HG02610 (cell line): ENCODE measurements at regions not wholly inside any gene's neighbourhood (a gene's known extent, or its start where the extent isn't known, plus 50 kb on each side); places are given as distances from the start of the nearest gene placed in this dataset.
"Not testable (repeated sequence)": the region's sequence is repeated elsewhere in the genome, so short reads cannot be mapped to it uniquely, and the experiment has no call there.

Experiments
- ATAC-seq: cut with Tn5 transposase; IDR thresholded peaks from one replicate; pipeline ENCODE4 v1.9.1; 2021; ENCODE audit warnings: mild to moderate bottlenecking, moderate library complexity; ENCODE audit not compliant: unreplicated experiment

GRCh38 chrX:144185197-144185596 lies 301.3 kb downstream of the UBE2NL start:
- ATAC-seq: peak; percentile 83

GRCh38 chrX:144188489-144188888 lies 304.6 kb downstream of the UBE2NL start:
- ATAC-seq: not testable (repeated sequence)

GRCh38 chrX:144197057-144197456 lies 313.2 kb downstream of the UBE2NL start:
- ATAC-seq: not testable (repeated sequence)

GRCh38 chrX:144202726-144203125 lies 318.9 kb downstream of the UBE2NL start:
- ATAC-seq: not testable (repeated sequence)

GRCh38 chrX:144208360-144209024 lies 324.6 kb downstream of the UBE2NL start:
- ATAC-seq: not testable (repeated sequence)

- no peak for ATAC-seq
Measured at GRCh38 chrX:144214651-144215050, 330.8 kb downstream of the UBE2NL start.

- no peak for ATAC-seq
Measured at GRCh38 chrX:144219035-144219434, 335.2 kb downstream of the UBE2NL start.

GRCh38 chrX:144231116-144231785 lies 347.4 kb downstream of the UBE2NL start:
- ATAC-seq: not testable (repeated sequence)

- no peak for ATAC-seq
Measured at GRCh38 chrX:144253356-144253755, 369.5 kb downstream of the UBE2NL start.

GRCh38 chrX:144259054-144259453 lies 375.2 kb downstream of the UBE2NL start:
- no peak for ATAC-seq

- no peak for ATAC-seq
Measured at GRCh38 chrX:144265641-144266040, 381.8 kb downstream of the UBE2NL start.

GRCh38 chrX:144275367-144275766 lies 391.5 kb downstream of the UBE2NL start:
- ATAC-seq: no peak

- ATAC-seq: no peak
Measured at GRCh38 chrX:144275843-144276242, 392.0 kb downstream of the UBE2NL start.

GRCh38 chrX:144293229-144293628 lies 409.4 kb downstream of the UBE2NL start:
- no peak for ATAC-seq

GRCh38 chrX:144295921-144296320 lies 412.1 kb downstream of the UBE2NL start:
- no peak for ATAC-seq

GRCh38 chrX:144297221-144297620 lies 413.4 kb downstream of the UBE2NL start:
- no peak for ATAC-seq

- no peak for ATAC-seq
Measured at GRCh38 chrX:144327495-144327894, 443.6 kb downstream of the UBE2NL start.

GRCh38 chrX:144333429-144333828 lies 449.6 kb downstream of the UBE2NL start:
- no peak for ATAC-seq

GRCh38 chrX:144334577-144334976 lies 450.7 kb downstream of the UBE2NL start:
- no peak for ATAC-seq

GRCh38 chrX:144335402-144335801 lies 451.5 kb downstream of the UBE2NL start:
- no peak for ATAC-seq

- no peak for ATAC-seq
Measured at GRCh38 chrX:144379156-144379555, 495.3 kb downstream of the UBE2NL start.

GRCh38 chrX:144388738-144389137 lies 504.9 kb downstream of the UBE2NL start:
- no peak for ATAC-seq
